Neural cell (in vitro differentiated cells): ENCODE measurements at regions not wholly inside any gene's neighbourhood (a gene's known extent, or its start where the extent isn't known, plus 50 kb on each side); places are given as distances from the start of the nearest gene placed in this dataset.

Experiments used
- H2AFZ ChIP-seq: fragments of 200-600, 300-800 bp; sonication (generic), shearing (Covaris generic); 2 replicates; pipeline ENCODE4 v1.6.0; 2014; ENCODE audit warnings: low read depth, mild to moderate bottlenecking, antibody characterized with exemption, low read length, moderate library complexity
- H3F3A ChIP-seq: fragments of 200-600 bp; shearing (Covaris generic); 2 replicates; pipeline ENCODE4 v1.6.1; 2016; ENCODE audit warnings: mild to moderate bottlenecking, moderate library complexity, mixed read lengths, antibody characterized with exemption, low read length; ENCODE audit not compliant: insufficient read depth, poor library complexity, severe bottlenecking
- H3K27ac ChIP-seq: fragments of 200-600, 300-800 bp; sonication (generic), shearing (Covaris generic); 2 replicates; pipeline ENCODE4 v1.5.1; 2014; ENCODE audit warnings: mild to moderate bottlenecking, low read length, moderate library complexity
- H3K27me3 ChIP-seq: fragments of 300-800, 200-600 bp; sonication (generic), shearing (Covaris generic); 2 replicates; pipeline ENCODE4 v1.6.0; 2014; ENCODE audit warnings: mild to moderate bottlenecking, low read depth, low read length, moderate library complexity; ENCODE audit not compliant: insufficient read depth
- H3K36me3 ChIP-seq: fragments of 300-800, 200-600 bp; sonication (generic), shearing (Covaris generic); 2 replicates; pipeline ENCODE4 v1.5.1; 2014; ENCODE audit warnings: mild to moderate bottlenecking, antibody characterized with exemption, low read length, moderate library complexity; ENCODE audit not compliant: insufficient read depth
- H3K4me2 ChIP-seq: fragments of 300-800, 200-600 bp; sonication (generic), shearing (Covaris generic); 2 replicates; pipeline ENCODE4 v1.6.0; 2014; ENCODE audit warnings: mild to moderate bottlenecking, low read length
- H3K4me3 ChIP-seq: fragments of 300-800, 200-600 bp; sonication (generic), shearing (Covaris generic); 2 replicates; pipeline ENCODE4 v1.5.1; 2014; ENCODE audit warnings: mild to moderate bottlenecking, low read length, moderate library complexity
- H3K79me2 ChIP-seq: fragments of 200-600 bp; shearing (Covaris generic); replicated peaks from 2 replicates; pipeline ENCODE4 v1.6.0; 2014; ENCODE audit warnings: mild to moderate bottlenecking, low read length, moderate library complexity; ENCODE audit not compliant: insufficient read depth
- H3K9ac ChIP-seq: fragments of 300-800, 200-600 bp; sonication (generic), shearing (Covaris generic); 2 replicates; pipeline ENCODE4 v1.6.1; 2016; ENCODE audit warnings: mild to moderate bottlenecking, low read length, mixed read lengths
- H3K9me2 ChIP-seq: fragments of 200-600 bp; shearing (Covaris generic); 2 replicates; pipeline ENCODE4 v1.6.1; 2016; ENCODE audit warnings: mild to moderate bottlenecking, low read length, mixed read lengths; ENCODE audit not compliant: insufficient read depth
- H3K9me3 ChIP-seq: fragments of 200-600, 300-800 bp; sonication (generic), shearing (Covaris generic); 2 replicates; pipeline ENCODE4 v1.6.1; 2016; ENCODE audit warnings: mild to moderate bottlenecking, mixed run types, low read length, moderate library complexity, mixed read lengths
- H4K20me1 ChIP-seq: fragments of 200-600 bp; shearing (Covaris generic); 2 replicates; pipeline ENCODE4 v1.6.1; 2016; ENCODE audit warnings: mild to moderate bottlenecking, mixed run types; ENCODE audit not compliant: insufficient read depth
- EP300 ChIP-seq: fragments of 450-650 bp; conservative IDR thresholded peaks from 2 replicates; pipeline ENCODE4 v1.6.1; 2014; ENCODE audit warnings: antibody characterized with exemption, mild to moderate bottlenecking, moderate library complexity; ENCODE audit not compliant: poor library complexity, severe bottlenecking
- EZH2 ChIP-seq: fragments of 200-600, 300-800 bp; shearing (Covaris generic), sonication (generic); IDR thresholded peaks from 2 replicates; pipeline ENCODE4 v1.6.1; 2014; ENCODE audit warnings: antibody characterized with exemption, low read length, borderline replicate concordance, mild to moderate bottlenecking; ENCODE audit not compliant: insufficient read depth, poor library complexity, severe bottlenecking
- MXI1 ChIP-seq: fragments of 450-650 bp; conservative IDR thresholded peaks from 2 replicates; pipeline ENCODE4 v1.6.1; 2014; ENCODE audit warnings: antibody characterized with exemption, mild to moderate bottlenecking; ENCODE audit not compliant: poor library complexity, severe bottlenecking
- POLR2AphosphoS5 ChIP-seq: IDR thresholded peaks from 2 replicates; pipeline ENCODE4 v1.6.1; 2012
- RAD21 ChIP-seq: fragments of 450-650 bp; conservative IDR thresholded peaks from 2 replicates; pipeline ENCODE4 v1.6.1; 2014; ENCODE audit warnings: antibody characterized with exemption, mild to moderate bottlenecking, moderate library complexity
- SMC3 ChIP-seq: fragments of 450-650 bp; conservative IDR thresholded peaks from 2 replicates; pipeline ENCODE4 v1.6.1; 2014; ENCODE audit warnings: antibody characterized with exemption, mild to moderate bottlenecking, moderate library complexity; ENCODE audit not compliant: poor library complexity
- TAF1 ChIP-seq: IDR thresholded peaks from 2 replicates; pipeline ENCODE4 v1.6.1; 2012; ENCODE audit warnings: low read depth
- TF ChIP-seq, protein P1 (sequence below): fragments of 450-650 bp; IDR thresholded peaks from 2 replicates; pipeline ENCODE4 v1.5.1; 2014; ENCODE audit warnings: antibody characterized with exemption, mild to moderate bottlenecking, moderate library complexity; ENCODE audit not compliant: poor library complexity, severe bottlenecking
- TF ChIP-seq, protein P2 (sequence below): IDR thresholded peaks from 2 replicates; pipeline ENCODE4 v1.6.1; 2012; ENCODE audit warnings: borderline replicate concordance

GRCh38 chr12:59079002-59079401, 158.7 kb upstream of the LRIG3 start:
- no peaks in the 10 kb centered on the region for H4K20me1 ChIP-seq
- H3K9me2 ChIP-seq, result no peaks in the 10 kb centered on the region
- no peak overlapping the region for H3K9ac ChIP-seq
- H3K4me3 ChIP-seq, result no peak overlapping the region
- H3K36me3 ChIP-seq, result no peaks in the 10 kb centered on the region
- no peak overlapping the region for H3K27ac ChIP-seq
- H3K27me3 ChIP-seq, result no peaks in the 10 kb centered on the region
- H3K79me2 ChIP-seq, result no peaks in the 10 kb centered on the region
- H3F3A ChIP-seq, result no peaks in the 10 kb centered on the region
- TF ChIP-seq POLR2AphosphoS5 (no peak), RAD21 (no peak)
- H2AFZ ChIP-seq, result no peak overlapping the region
- H3K4me2 ChIP-seq, result no peak overlapping the region
- H3K9me3 ChIP-seq, result no peaks in the 10 kb centered on the region

DNA sequence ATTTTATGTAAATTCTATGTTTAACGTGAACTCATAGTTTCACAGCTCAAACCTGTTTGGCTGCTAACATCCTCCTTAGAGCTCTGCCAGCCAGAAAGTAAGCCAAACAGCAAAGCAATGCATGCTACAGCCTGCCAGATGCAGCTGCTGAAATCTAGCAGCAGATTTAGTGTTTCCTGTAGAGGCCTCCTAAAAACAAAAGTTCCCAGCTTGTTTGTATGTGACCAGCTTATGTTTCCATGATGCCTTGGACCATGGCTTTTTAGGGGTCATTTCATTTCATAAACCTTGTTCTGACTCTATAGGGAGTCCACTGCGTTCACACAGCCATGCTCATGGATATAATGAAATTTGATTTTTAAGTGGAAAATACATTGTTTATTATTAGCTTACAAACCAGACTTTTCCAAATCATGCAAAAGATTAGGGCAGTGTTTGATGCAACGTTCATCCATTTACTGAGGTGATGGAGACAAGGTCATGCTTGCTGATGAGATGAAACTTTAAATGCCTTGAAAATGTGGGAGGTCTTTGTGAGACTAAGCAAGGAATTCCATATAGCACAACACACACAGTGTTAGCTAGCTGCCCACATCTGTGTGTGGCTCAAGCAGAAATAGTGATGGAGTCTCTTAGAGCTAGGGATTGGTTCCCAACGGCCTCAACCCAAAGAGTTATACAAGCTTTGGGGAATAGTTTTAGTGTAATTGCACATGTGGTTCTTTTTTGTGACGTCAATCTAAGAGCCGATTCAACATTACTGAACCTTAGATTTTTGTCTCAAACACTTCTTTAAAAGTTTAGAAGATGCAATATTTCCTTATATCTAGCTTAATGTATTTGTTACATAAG, 157.5 kb upstream of the LRIG3 start:
- H3K4me3 ChIP-seq, result no peak overlapping the region
- TF ChIP-seq, protein P1, sequence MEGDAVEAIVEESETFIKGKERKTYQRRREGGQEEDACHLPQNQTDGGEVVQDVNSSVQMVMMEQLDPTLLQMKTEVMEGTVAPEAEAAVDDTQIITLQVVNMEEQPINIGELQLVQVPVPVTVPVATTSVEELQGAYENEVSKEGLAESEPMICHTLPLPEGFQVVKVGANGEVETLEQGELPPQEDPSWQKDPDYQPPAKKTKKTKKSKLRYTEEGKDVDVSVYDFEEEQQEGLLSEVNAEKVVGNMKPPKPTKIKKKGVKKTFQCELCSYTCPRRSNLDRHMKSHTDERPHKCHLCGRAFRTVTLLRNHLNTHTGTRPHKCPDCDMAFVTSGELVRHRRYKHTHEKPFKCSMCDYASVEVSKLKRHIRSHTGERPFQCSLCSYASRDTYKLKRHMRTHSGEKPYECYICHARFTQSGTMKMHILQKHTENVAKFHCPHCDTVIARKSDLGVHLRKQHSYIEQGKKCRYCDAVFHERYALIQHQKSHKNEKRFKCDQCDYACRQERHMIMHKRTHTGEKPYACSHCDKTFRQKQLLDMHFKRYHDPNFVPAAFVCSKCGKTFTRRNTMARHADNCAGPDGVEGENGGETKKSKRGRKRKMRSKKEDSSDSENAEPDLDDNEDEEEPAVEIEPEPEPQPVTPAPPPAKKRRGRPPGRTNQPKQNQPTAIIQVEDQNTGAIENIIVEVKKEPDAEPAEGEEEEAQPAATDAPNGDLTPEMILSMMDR, result no peak
- no peak for TF ChIP-seq MXI1
- TF ChIP-seq RAD21, result no peak
- no peak for TF ChIP-seq EZH2
- TF ChIP-seq SMC3, result no peak
- no peak for TF ChIP-seq POLR2AphosphoS5
- TF ChIP-seq, protein P2, sequence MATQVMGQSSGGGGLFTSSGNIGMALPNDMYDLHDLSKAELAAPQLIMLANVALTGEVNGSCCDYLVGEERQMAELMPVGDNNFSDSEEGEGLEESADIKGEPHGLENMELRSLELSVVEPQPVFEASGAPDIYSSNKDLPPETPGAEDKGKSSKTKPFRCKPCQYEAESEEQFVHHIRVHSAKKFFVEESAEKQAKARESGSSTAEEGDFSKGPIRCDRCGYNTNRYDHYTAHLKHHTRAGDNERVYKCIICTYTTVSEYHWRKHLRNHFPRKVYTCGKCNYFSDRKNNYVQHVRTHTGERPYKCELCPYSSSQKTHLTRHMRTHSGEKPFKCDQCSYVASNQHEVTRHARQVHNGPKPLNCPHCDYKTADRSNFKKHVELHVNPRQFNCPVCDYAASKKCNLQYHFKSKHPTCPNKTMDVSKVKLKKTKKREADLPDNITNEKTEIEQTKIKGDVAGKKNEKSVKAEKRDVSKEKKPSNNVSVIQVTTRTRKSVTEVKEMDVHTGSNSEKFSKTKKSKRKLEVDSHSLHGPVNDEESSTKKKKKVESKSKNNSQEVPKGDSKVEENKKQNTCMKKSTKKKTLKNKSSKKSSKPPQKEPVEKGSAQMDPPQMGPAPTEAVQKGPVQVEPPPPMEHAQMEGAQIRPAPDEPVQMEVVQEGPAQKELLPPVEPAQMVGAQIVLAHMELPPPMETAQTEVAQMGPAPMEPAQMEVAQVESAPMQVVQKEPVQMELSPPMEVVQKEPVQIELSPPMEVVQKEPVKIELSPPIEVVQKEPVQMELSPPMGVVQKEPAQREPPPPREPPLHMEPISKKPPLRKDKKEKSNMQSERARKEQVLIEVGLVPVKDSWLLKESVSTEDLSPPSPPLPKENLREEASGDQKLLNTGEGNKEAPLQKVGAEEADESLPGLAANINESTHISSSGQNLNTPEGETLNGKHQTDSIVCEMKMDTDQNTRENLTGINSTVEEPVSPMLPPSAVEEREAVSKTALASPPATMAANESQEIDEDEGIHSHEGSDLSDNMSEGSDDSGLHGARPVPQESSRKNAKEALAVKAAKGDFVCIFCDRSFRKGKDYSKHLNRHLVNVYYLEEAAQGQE, result no peak
- TF ChIP-seq TAF1, result no peak
- no peak for TF ChIP-seq EP300

More for the DNA sequence above, 157.5 kb upstream of the LRIG3 start:
- Histone ChIP-seq H3K27ac (no peak overlapping the region), H3K79me2 (no peaks in the 10 kb centered on the region), H3F3A (no peaks in the 10 kb centered on the region), H2AFZ (no peak overlapping the region), H3K9me3 (no peaks in the 10 kb centered on the region), H3K27me3 (no peaks in the 10 kb centered on the region), H3K36me3 (no peaks in the 10 kb centered on the region), H3K9me2 (no peaks in the 10 kb centered on the region), H3K9ac (no peak overlapping the region), H4K20me1 (no peaks in the 10 kb centered on the region), H3K4me2 (no peak overlapping the region)
